ENCODE measurements at regions not wholly inside any gene's neighbourhood (a gene's known extent, or its start where the extent isn't known, plus 50 kb on each side); places are given as distances from the start of the nearest gene placed in this dataset.

- peak; percentile 28 for DNase-seq (ENCODE audit: low spot score)
These were observed 58.8 kb upstream of the DYNAP start for GRCh38 chr18:54532222-54532621.

DNA sequence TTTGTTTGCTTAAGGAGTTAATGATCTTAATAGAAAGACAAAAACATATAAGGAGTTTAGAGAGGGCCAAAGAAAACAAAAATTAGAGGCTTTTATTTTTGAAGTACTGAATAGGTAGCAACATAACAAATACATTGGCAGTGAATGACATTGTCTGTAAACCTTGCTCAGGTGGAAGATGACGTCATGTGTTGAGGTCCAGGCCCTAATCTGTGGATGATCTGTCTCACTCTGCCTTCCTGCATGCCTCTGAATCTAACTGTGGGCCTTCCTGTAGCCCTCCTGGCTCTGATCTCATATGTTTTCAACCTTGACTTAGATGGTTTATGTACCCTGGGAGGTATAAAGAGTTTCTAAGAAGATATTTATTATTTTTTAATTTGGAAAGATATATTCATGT, 58.1 kb upstream of the DYNAP start:
- DNase-seq (ENCODE audit: low spot score), result no peak

Data from iPS-NIHi11 (cell line).